HepG2 (cell line): ENCODE measurements at regions not wholly inside any gene's neighbourhood (a gene's known extent, or its start where the extent isn't known, plus 50 kb on each side); places are given as distances from the start of the nearest gene placed in this dataset.

Experiments
- ATAC-seq: fragments of 200-7000 bp; cut with Tn5 transposase; 3 replicates; pipeline ENCODE4 v1.9.1; 2020; ENCODE audit warnings: mild to moderate bottlenecking, moderate library complexity
- BruUV-seq: library from RNA; stranded (reverse); fragments of 400-500 nt; replicated peaks from 2 replicates; lab custom pipeline; 2021; lab: Mats Ljungman, UMichigan
- CTCF ChIA-PET: fragments of 300-600 bp; formaldehyde crosslinking; extraction: SDS; loops from one replicate; lab custom pipeline; 2021; ENCODE audit warnings: low total read pairs, inconsistent platforms, low intra/inter-chr PET ratio; lab: Yijun Ruan, JAX
- POLR2A ChIA-PET: fragments of 350-600 bp; sonication (Branson Sonifier 250); formaldehyde crosslinking; loops from one replicate; lab custom pipeline; 2020; ENCODE audit warnings: antibody characterized with exemption, inconsistent platforms; lab: Yijun Ruan, JAX
- DNase-seq: peaks from one replicate; pipeline ENCODE4 v3.0.0-alpha.2; 2015; ENCODE audit warnings: low spot score
- FAIRE-seq: peaks from 3 replicates; lab custom pipeline; 2011; peaks lifted over from hg19 to GRCh38; lab: Jason Lieb, UNC
- H2AFZ ChIP-seq: one replicate; pipeline ENCODE4 v1.6.1; 2011; ENCODE audit warnings: low read length, inconsistent platforms
- H3K27ac ChIP-seq: fragments of 300-600 bp; 3 replicates; pipeline ENCODE4 v1.8.0; 2011; ENCODE audit warnings: mixed run types, mild to moderate bottlenecking, mixed read lengths, low read length, inconsistent platforms; ENCODE audit not compliant: insufficient read depth; ENCODE audit errors: extremely low read length
- H3K27me3 ChIP-seq, 2 experiments: fragments of 200-600 bp in 1 of 2; 2 replicates in 1 of 2; 3 replicates in 1 of 2; pipeline versions ENCODE4 v1.6.0 to v1.8.0; 2011; ENCODE audit warnings: low read length in 2 of 2, mild to moderate bottlenecking in 2 of 2, moderate library complexity in 2 of 2, inconsistent platforms in 1 of 2; ENCODE audit not compliant: insufficient read depth in 2 of 2, control insufficient read depth in 1 of 2
- H3K36me3 ChIP-seq, 2 experiments: fragments of 200-600 bp in 1 of 2; replicated peaks in 1 of 2; 2 replicates in 1 of 2; 3 replicates in 1 of 2; pipeline versions ENCODE4 v1.5.1 to v1.8.0; 2011; ENCODE audit warnings: low read length in 2 of 2, inconsistent platforms in 1 of 2; ENCODE audit not compliant: insufficient read depth in 2 of 2, control insufficient read depth in 1 of 2
- H3K4me1 ChIP-seq: 2 replicates; pipeline ENCODE4 v1.5.1; 2012; ENCODE audit warnings: low read length, inconsistent platforms; ENCODE audit not compliant: insufficient read depth
- H3K4me2 ChIP-seq: 2 replicates; pipeline ENCODE4 v1.6.0; 2011; ENCODE audit warnings: low read depth, low read length, inconsistent platforms
- H3K4me3 ChIP-seq, 3 experiments: fragments of 200-600 bp in 1 of 3; sonication (generic), shearing (Covaris generic) in 1 of 3; replicated peaks in 1 of 3; 2 replicates each; pipeline ENCODE4 v1.5.1; 2011 to 2016; ENCODE audit warnings: low read length in 3 of 3, inconsistent platforms in 2 of 3, low read depth in 2 of 3, mild to moderate bottlenecking in 2 of 3, control low read depth in 1 of 3, mixed read lengths in 1 of 3; ENCODE audit not compliant: insufficient read depth in 1 of 3
- H3K79me2 ChIP-seq: one replicate; pipeline ENCODE4 v1.6.1; 2011; ENCODE audit warnings: low read length, inconsistent platforms; ENCODE audit not compliant: insufficient read depth
- H3K9ac ChIP-seq: 2 replicates; pipeline ENCODE4 v1.6.0; 2011; ENCODE audit warnings: mild to moderate bottlenecking, low read depth, low read length, inconsistent platforms; ENCODE audit not compliant: insufficient read depth
- H3K9me3 ChIP-seq: 2 replicates; pipeline ENCODE4 v1.5.1; 2012; ENCODE audit warnings: mild to moderate bottlenecking, low read length
- H4K20me1 ChIP-seq: 2 replicates; pipeline ENCODE4 v1.6.0; 2011; ENCODE audit warnings: inconsistent platforms, mild to moderate bottlenecking, low read length, moderate library complexity; ENCODE audit not compliant: insufficient read depth
- ETS1 ChIP-seq: sonication (generic); formaldehyde crosslinking; IDR thresholded peaks from 2 replicates; pipeline ENCODE4 v1.4.0; 2020; ENCODE audit warnings: missing genetic modification reagents
- HIVEP1 ChIP-seq: sonication (generic); formaldehyde crosslinking; IDR thresholded peaks from 2 replicates; pipeline ENCODE4 v1.4.0; 2020; ENCODE audit warnings: mild to moderate bottlenecking, missing genetic modification reagents
- IRF2 ChIP-seq: IDR thresholded peaks from 2 replicates; pipeline ENCODE4 v1.6.1; 2018; ENCODE audit warnings: missing genetic modification reagents, missing compliant biosample characterization
- KLF12 ChIP-seq: sonication (generic); formaldehyde crosslinking; IDR thresholded peaks from 2 replicates; pipeline ENCODE4 v1.4.0; 2020; ENCODE audit warnings: missing genetic modification reagents, borderline replicate concordance
- KLF6 ChIP-seq: IDR thresholded peaks from 2 replicates; pipeline ENCODE4 v1.8.0; 2016; ENCODE audit warnings: missing biosample characterization, missing genetic modification reagents
- MBD4 ChIP-seq: IDR thresholded peaks from 2 replicates; pipeline ENCODE4 v1.6.1; 2012; ENCODE audit warnings: low read length, inconsistent platforms, borderline replicate concordance
- MEIS2 ChIP-seq: sonication (generic); formaldehyde crosslinking; IDR thresholded peaks from 2 replicates; pipeline ENCODE4 v1.9.0; 2021; ENCODE audit warnings: mild to moderate bottlenecking, missing genetic modification reagents
- MIER2 ChIP-seq: IDR thresholded peaks from 2 replicates; pipeline ENCODE4 v1.6.1; 2016; ENCODE audit warnings: missing biosample characterization, missing genetic modification reagents
- MYC ChIP-seq: sonication (generic); formaldehyde crosslinking; IDR thresholded peaks from 2 replicates; pipeline ENCODE4 v1.9.0; 2021; ENCODE audit warnings: missing genetic modification reagents, borderline replicate concordance
- ZNF12 ChIP-seq: sonication (generic); formaldehyde crosslinking; IDR thresholded peaks from 2 replicates; pipeline ENCODE4 v1.5.0; 2020; ENCODE audit warnings: missing genetic modification reagents
- ZNF20 ChIP-seq: sonication (generic); formaldehyde crosslinking; IDR thresholded peaks from 2 replicates; pipeline ENCODE4 v1.4.0; 2020; ENCODE audit warnings: mild to moderate bottlenecking, moderate library complexity, missing genetic modification reagents
- ZNF33B ChIP-seq: sonication (generic); formaldehyde crosslinking; IDR thresholded peaks from 2 replicates; pipeline ENCODE4 v1.5.1; 2020; ENCODE audit warnings: mild to moderate bottlenecking, missing genetic modification reagents
- ZNF512B ChIP-seq: sonication (generic); formaldehyde crosslinking; IDR thresholded peaks from 2 replicates; pipeline ENCODE4 v1.5.1; 2020; ENCODE audit warnings: missing genetic modification reagents, mild to moderate bottlenecking, borderline replicate concordance
- ZNF557 ChIP-seq: sonication (generic); formaldehyde crosslinking; IDR thresholded peaks from 2 replicates; pipeline ENCODE4 v1.4.0; 2020; ENCODE audit warnings: missing genetic modification reagents
- ZNF660 ChIP-seq: sonication (generic); formaldehyde crosslinking; IDR thresholded peaks from 2 replicates; pipeline ENCODE4 v1.5.1; 2020; ENCODE audit warnings: mild to moderate bottlenecking, low read depth, missing genetic modification reagents, borderline replicate concordance
- WGBS: methylation state at CpG from one replicate; pipeline ENCODE4 v1.1.6; 2017; ENCODE audit warnings: low lambda C conversion rate; 5-methylcytosine and 5-hydroxymethylcytosine counted together
- in situ Hi-C: cut with HindIII; loops from 2 replicates; pipeline ENCODE4 v1.10.0; 2017; ENCODE audit warnings: low pct_unique_long_range_greater_than_20kb; ENCODE audit not compliant: extremely low pct_ligation_motif_present
- intact Hi-C: fragments of 100-400 bp; cut with micrococcal nuclease; formaldehyde crosslinking; loops from one replicate; pipeline ENCODE4 v1.10.0; 2022; ENCODE audit not compliant: unreplicated experiment
- TF ChIP-seq, protein P1 (sequence below): sonication (generic); formaldehyde crosslinking; IDR thresholded peaks from 2 replicates; pipeline ENCODE4 v1.5.1; 2020; ENCODE audit warnings: missing genetic modification reagents, mild to moderate bottlenecking, borderline replicate concordance
- TF ChIP-seq, protein P2 (sequence below): sonication (generic); formaldehyde crosslinking; IDR thresholded peaks from 2 replicates; pipeline ENCODE4 v1.8.0; 2022; ENCODE audit warnings: mild to moderate bottlenecking, missing genetic modification reagents; ENCODE audit not compliant: insufficient replicate concordance
- TF ChIP-seq, protein P3 (sequence below): sonication (generic); formaldehyde crosslinking; conservative IDR thresholded peaks from 2 replicates; pipeline ENCODE4 v1.8.1; 2023; ENCODE audit warnings: missing genetic modification reagents

DNA sequence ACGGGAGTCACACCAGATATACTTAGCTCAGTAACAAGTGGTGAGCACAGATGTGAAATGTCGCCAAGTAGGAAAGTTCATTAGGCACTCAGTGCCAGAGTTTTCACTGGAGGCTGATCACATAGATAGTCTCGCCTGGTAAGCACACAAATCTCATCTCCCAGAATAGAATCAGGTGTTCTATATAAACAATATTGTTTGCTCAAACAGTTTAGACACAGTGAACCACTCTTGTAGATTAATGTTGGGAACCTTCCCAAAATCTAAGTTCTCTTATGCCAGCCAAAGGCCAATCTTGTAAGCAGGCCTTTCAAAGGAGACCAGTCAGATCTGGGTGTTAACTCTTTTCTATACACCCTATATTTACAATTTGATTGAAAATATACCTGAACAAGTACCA is 716.5 kb upstream of the GRM3 start:
- no peak overlapping the region for H2AFZ ChIP-seq
- H3K27ac ChIP-seq = no peak overlapping the region
- no peak for DNase-seq
- ChIA-PET POLR2A (no interaction called here), CTCF (no interaction called here)
- H3K9ac ChIP-seq = no peak overlapping the region
- no peaks in the 10 kb centered on the region for H4K20me1 ChIP-seq
- ATAC-seq = no peak
- no peak overlapping the region for H3K4me2 ChIP-seq
- in situ Hi-C loops (no loop called here), intact Hi-C loops (loop anchor here (10.0 kb wide), 1 partner anchor 58 kb away; no protein-coding TSS in a partner anchor)
- FAIRE-seq = no peak
- H3K4me1 ChIP-seq = no peaks in the 10 kb centered on the region
- H3K79me2 ChIP-seq = no peaks in the 10 kb centered on the region
- H3K27me3 ChIP-seq = no peaks in the 10 kb centered on the region
- H3K4me3 ChIP-seq = no peak overlapping the region
- WGBS = 0% methylated on average over 2 of the region's 3 CpGs
- H3K9me3 ChIP-seq = peaks cover 7% of the 10 kb centered on the region
- no TSS peak for BruUV-seq
- H3K36me3 ChIP-seq = no peaks in the 10 kb centered on the region
- no peak for TF ChIP-seq IRF2 (CRISPR knock-in tag)
- TF ChIP-seq KLF6 = no peak
- TF ChIP-seq, protein P1, sequence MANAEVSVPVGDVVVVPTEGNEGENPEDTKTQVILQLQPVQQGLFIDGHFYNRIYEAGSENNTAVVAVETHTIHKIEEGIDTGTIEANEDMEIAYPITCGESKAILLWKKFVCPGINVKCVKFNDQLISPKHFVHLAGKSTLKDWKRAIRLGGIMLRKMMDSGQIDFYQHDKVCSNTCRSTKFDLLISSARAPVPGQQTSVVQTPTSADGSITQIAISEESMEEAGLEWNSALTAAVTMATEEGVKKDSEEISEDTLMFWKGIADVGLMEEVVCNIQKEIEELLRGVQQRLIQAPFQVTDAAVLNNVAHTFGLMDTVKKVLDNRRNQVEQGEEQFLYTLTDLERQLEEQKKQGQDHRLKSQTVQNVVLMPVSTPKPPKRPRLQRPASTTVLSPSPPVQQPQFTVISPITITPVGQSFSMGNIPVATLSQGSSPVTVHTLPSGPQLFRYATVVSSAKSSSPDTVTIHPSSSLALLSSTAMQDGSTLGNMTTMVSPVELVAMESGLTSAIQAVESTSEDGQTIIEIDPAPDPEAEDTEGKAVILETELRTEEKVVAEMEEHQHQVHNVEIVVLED (CRISPR knock-in tag) = no peak
- no peak for TF ChIP-seq ZNF557 (CRISPR knock-in tag)
- TF ChIP-seq HIVEP1 (CRISPR knock-in tag) = no peak
- TF ChIP-seq KLF12 (CRISPR knock-in tag) = no peak
- TF ChIP-seq, protein P2, sequence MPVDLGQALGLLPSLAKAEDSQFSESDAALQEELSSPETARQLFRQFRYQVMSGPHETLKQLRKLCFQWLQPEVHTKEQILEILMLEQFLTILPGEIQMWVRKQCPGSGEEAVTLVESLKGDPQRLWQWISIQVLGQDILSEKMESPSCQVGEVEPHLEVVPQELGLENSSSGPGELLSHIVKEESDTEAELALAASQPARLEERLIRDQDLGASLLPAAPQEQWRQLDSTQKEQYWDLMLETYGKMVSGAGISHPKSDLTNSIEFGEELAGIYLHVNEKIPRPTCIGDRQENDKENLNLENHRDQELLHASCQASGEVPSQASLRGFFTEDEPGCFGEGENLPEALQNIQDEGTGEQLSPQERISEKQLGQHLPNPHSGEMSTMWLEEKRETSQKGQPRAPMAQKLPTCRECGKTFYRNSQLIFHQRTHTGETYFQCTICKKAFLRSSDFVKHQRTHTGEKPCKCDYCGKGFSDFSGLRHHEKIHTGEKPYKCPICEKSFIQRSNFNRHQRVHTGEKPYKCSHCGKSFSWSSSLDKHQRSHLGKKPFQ = no peak
- TF ChIP-seq, protein P3, sequence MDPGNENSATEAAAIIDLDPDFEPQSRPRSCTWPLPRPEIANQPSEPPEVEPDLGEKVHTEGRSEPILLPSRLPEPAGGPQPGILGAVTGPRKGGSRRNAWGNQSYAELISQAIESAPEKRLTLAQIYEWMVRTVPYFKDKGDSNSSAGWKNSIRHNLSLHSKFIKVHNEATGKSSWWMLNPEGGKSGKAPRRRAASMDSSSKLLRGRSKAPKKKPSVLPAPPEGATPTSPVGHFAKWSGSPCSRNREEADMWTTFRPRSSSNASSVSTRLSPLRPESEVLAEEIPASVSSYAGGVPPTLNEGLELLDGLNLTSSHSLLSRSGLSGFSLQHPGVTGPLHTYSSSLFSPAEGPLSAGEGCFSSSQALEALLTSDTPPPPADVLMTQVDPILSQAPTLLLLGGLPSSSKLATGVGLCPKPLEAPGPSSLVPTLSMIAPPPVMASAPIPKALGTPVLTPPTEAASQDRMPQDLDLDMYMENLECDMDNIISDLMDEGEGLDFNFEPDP (CRISPR knock-in tag) = no peak
- no peak for TF ChIP-seq MBD4
- no peak for TF ChIP-seq ZNF660
- no peak for TF ChIP-seq MEIS2 (CRISPR knock-in tag)
- TF ChIP-seq MYC (CRISPR knock-in tag) = no peak
- TF ChIP-seq ZNF12 (CRISPR knock-in tag) = no peak
- TF ChIP-seq ZNF33B (CRISPR knock-in tag) = no peak
- TF ChIP-seq ETS1 (CRISPR knock-in tag) = no peak
- no peak for TF ChIP-seq MIER2
- TF ChIP-seq ZNF20 = no peak
- TF ChIP-seq ZNF512B (CRISPR knock-in tag) = no peak
